ENCODE measurements at regions not wholly inside any gene's neighbourhood (a gene's known extent, or its start where the extent isn't known, plus 50 kb on each side); places are given as distances from the start of the nearest gene placed in this dataset.

- ATAC-seq (peak; percentile 60 to 63), DNase-seq (ENCODE audit: low read depth in 1 of 2, low spot score in 1 of 2) (peak in 1 of 2 experiments; percentile 67), FAIRE-seq (peak; percentile 46)
- Histone ChIP-seq H3K4me1 (peaks cover 42% of the 10 kb centered on the region), H3K4me3 (no peak overlapping the region), H3K9me3 (0 out of 3 replicates have a peak, but pooled peaks cover 3% of the 10 kb centered on the region), H3K27ac (peak overlapping the region; percentile 51 to 61), H3K4me2 (peak overlapping the region; percentile 60)
- ChIA-PET CTCF (interaction anchor here (0.9 to 1.3 kb wide), 4 partner anchors 16 to 131 kb away, joined by 3 read pairs; no protein-coding TSS in a partner anchor), POLR2A (no interaction called here)
- WGBS (ENCODE audit: missing lambda C conversion rate), result 29% methylated on average over 6 of the region's 6 CpGs
- TF ChIP-seq MAFK (IDR thresholded peaks at IDR 0.05; ENCODE audit: partially characterized antibody), result peak; percentile 15
- no peak for TF ChIP-seq FOSL2 (IDR thresholded peaks at IDR 0.05)
- peak; percentile 25; the same call in 1 of the 2 replicates for TF ChIP-seq FOSL2 (CRISPR knock-in tag; IDR thresholded peaks at IDR 0.05)
- TF ChIP-seq CHD2 (IDR thresholded peaks at IDR 0.05; ENCODE audit: low read length, partially characterized antibody), result no peak
- peak; percentile 46 for TF ChIP-seq JUNB (IDR thresholded peaks at IDR 0.05)
- no peak for TF ChIP-seq EHMT2 (IDR thresholded peaks at IDR 0.05; ENCODE audit: low read depth)
- no peak for TF ChIP-seq RFX5 (IDR thresholded peaks at IDR 0.05)
- TF ChIP-seq KDM5A (IDR thresholded peaks at IDR 0.05), result no peak
- no peak for TF ChIP-seq CBX2 (IDR thresholded peaks at IDR 0.05; ENCODE audit: borderline replicate concordance, low read depth)
- no peak for TF ChIP-seq BHLHE40 (IDR thresholded peaks at IDR 0.05; ENCODE audit: low read depth, low read length)
- TF ChIP-seq, protein P1, sequence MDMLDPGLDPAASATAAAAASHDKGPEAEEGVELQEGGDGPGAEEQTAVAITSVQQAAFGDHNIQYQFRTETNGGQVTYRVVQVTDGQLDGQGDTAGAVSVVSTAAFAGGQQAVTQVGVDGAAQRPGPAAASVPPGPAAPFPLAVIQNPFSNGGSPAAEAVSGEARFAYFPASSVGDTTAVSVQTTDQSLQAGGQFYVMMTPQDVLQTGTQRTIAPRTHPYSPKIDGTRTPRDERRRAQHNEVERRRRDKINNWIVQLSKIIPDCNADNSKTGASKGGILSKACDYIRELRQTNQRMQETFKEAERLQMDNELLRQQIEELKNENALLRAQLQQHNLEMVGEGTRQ (IDR thresholded peaks at IDR 0.05), result no peak
Measured at GRCh38 chr2:237253046-237253702, 160.8 kb downstream of the COL6A3 start.

DNA sequence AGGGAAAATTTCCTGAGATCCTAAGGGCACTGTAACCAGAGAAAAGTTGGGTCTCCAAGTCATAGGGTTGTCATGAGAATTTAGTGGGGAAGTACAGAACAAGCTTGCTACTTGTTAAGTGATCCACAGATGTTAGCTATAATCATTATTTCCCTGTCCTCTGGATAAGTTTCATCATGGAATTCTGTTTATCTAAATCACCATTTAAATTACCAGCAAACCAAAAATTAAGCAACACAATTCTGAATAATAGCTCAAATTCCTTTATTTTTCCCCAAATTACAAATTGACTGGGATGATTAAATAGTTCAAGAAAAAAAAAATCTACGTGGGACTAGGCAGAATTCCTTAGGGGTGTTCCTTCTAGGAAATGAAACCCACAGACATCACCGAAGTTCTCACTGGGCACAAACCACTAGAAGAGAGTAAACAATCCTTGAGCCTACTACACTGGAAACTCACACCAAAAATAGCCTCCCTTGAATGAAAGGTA is 159.5 kb downstream of the COL6A3 start:
- WGBS (ENCODE audit: missing lambda C conversion rate), result 49% methylated on average over 2 of the region's 2 CpGs
- H3K4me3 ChIP-seq, result no peak overlapping the region
- H3K4me2 ChIP-seq, result no peak overlapping the region; the same call in 2 of the 3 replicates
- FAIRE-seq (no peak), DNase-seq (ENCODE audit: low read depth in 1 of 2, low spot score in 1 of 2) (no peak), ATAC-seq (no peak)
- CTCF ChIA-PET, result interaction anchor here (0.9 to 2.0 kb wide), 3 partner anchors 10 to 53 kb away, joined by 3 to 5 read pairs (median 3); no protein-coding TSS in a partner anchor
- H3K4me1 ChIP-seq, result peaks cover 42% of the 10 kb centered on the region
- no peak for TF ChIP-seq CBX8 (IDR thresholded peaks at IDR 0.05)
- TF ChIP-seq RARB (CRISPR knock-in tag; IDR thresholded peaks at IDR 0.05), result no peak
- TF ChIP-seq KDM1A (IDR thresholded peaks at IDR 0.05; ENCODE audit: low read depth), result no peak
- TF ChIP-seq EP300 (IDR thresholded peaks at IDR 0.05), result no peak
- TF ChIP-seq ZSCAN20 (CRISPR knock-in tag; IDR thresholded peaks at IDR 0.05), result no peak
- TF ChIP-seq HEYL (CRISPR knock-in tag; IDR thresholded peaks at IDR 0.05), result no peak
- H3K27ac ChIP-seq, result peak overlapping the region; percentile 51 to 57; a peak in 4 of 6 replicates
- POLR2A ChIA-PET, result no interaction called here
- no peaks in the 10 kb centered on the region for H3K9me3 ChIP-seq

- H3K9me3 ChIP-seq, result no peaks in the 10 kb centered on the region
- peaks cover 42% of the 10 kb centered on the region for H3K4me1 ChIP-seq
- DNase-seq (ENCODE audit: low read depth in 1 of 2, low spot score in 1 of 2) (no peak), FAIRE-seq (no peak), ATAC-seq (peak in 1 of 2 experiments; percentile 35; a peak in 2 of 6 replicates)
- CTCF ChIA-PET, result interaction anchor here (0.9 to 2.0 kb wide), 2 partner anchors 10 to 17 kb away, joined by 3 to 5 read pairs; no protein-coding TSS in a partner anchor
- peak overlapping the region; percentile 33 for H3K4me2 ChIP-seq
- POLR2A ChIA-PET, result no interaction called here
- TF ChIP-seq, protein P2, sequence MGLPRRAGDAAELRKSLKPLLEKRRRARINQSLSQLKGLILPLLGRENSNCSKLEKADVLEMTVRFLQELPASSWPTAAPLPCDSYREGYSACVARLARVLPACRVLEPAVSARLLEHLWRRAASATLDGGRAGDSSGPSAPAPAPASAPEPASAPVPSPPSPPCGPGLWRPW (IDR thresholded peaks at IDR 0.05), result no peak
- no peak for TF ChIP-seq KDM1A (IDR thresholded peaks at IDR 0.05; ENCODE audit: low read depth)
- no peak for TF ChIP-seq RAD21 (conservative IDR thresholded peaks at IDR 0.05 in 1 of 2, IDR thresholded peaks at IDR 0.05 in 1 of 2)
- no peak for TF ChIP-seq ZNF302 (CRISPR knock-in tag; IDR thresholded peaks at IDR 0.05)
- TF ChIP-seq ZSCAN20 (CRISPR knock-in tag; IDR thresholded peaks at IDR 0.05), result no peak
- H3K4me3 ChIP-seq, result no peak overlapping the region
- WGBS (ENCODE audit: missing lambda C conversion rate), result 49% methylated on average over 2 of the region's 2 CpGs
- H3K27ac ChIP-seq, result peak overlapping the region; percentile 34 to 65; a peak in 4 of 6 replicates
Measured at GRCh38 chr2:237254911-237255578, 158.9 kb downstream of the COL6A3 start.

All from A549 (cell line).